ENCODE measurements at regions not wholly inside any gene's neighbourhood (a gene's known extent, or its start where the extent isn't known, plus 50 kb on each side); places are given as distances from the start of the nearest gene placed in this dataset.

DNA sequence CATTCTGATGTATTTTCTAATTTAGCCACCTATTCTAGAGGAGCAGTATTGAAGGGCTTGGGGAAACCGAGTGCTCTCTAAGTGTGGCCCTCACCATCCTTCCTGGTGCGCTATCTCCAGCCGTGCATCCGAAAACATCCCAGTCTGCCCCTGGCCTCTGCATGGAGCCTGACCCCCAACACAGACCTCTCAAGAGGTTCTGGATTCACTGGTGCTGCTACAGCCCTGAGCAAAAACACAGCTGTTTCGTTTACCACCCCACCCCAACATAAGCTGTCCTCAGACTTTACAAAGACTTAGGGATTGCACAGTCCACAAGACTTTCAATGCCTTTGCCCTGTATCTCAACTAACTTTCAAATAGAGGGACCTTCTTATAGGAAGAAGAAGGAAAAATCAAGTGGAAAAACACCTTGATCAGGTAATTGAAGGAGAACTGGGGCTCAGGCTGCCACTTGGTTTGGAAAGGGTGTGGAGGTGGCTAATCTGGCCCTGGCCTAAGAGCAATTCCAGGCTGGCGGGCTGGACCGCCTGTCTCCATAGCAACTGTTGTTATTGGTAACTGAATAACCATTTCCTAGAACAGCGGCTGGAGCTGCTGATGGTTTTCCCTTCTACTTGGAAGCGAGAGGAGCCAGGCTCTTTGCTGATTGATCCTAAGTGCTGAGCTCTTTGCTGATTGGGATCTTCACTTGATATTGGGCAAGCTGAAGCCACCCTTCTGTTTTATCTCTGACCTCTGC lies 90.2 kb upstream of the TOX2 start:
- TF ChIP-seq, protein P1, sequence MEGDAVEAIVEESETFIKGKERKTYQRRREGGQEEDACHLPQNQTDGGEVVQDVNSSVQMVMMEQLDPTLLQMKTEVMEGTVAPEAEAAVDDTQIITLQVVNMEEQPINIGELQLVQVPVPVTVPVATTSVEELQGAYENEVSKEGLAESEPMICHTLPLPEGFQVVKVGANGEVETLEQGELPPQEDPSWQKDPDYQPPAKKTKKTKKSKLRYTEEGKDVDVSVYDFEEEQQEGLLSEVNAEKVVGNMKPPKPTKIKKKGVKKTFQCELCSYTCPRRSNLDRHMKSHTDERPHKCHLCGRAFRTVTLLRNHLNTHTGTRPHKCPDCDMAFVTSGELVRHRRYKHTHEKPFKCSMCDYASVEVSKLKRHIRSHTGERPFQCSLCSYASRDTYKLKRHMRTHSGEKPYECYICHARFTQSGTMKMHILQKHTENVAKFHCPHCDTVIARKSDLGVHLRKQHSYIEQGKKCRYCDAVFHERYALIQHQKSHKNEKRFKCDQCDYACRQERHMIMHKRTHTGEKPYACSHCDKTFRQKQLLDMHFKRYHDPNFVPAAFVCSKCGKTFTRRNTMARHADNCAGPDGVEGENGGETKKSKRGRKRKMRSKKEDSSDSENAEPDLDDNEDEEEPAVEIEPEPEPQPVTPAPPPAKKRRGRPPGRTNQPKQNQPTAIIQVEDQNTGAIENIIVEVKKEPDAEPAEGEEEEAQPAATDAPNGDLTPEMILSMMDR (IDR thresholded peaks at IDR 0.05; ENCODE audit: low read depth, low read length) = no peak
- TF ChIP-seq EZH2phosphoT487 (IDR thresholded peaks at IDR 0.05; ENCODE audit: low read depth) = no peak
- Histone ChIP-seq H3K9me3 (ENCODE audit: insufficient read depth, low read length) (peaks cover 8% of the 10 kb centered on the region; the same call in 1 of the 2 replicates), H3K79me2 (ENCODE audit: low read length) (no peaks in the 10 kb centered on the region), H3K4me1 (ENCODE audit: low read length) (peaks cover 48% of the 10 kb centered on the region), H4K20me1 (ENCODE audit: insufficient read depth, low read length) (no peaks in the 10 kb centered on the region), H3K36me3 (replicated peaks; ENCODE audit: low read depth, low read length) (peaks cover 10% of the 10 kb centered on the region), H3K27me3 (ENCODE audit: low read depth, low read length) (no peaks in the 10 kb centered on the region), H3K4me2 (ENCODE audit: low read length) (peak overlapping the region; percentile 61), H3K4me3 (ENCODE audit: low read length) (no peak overlapping the region), H3K9ac (ENCODE audit: low read length) (peak overlapping the region; percentile 41), H3K27ac (ENCODE audit: low read length) (peak overlapping the region; percentile 55), H2AFZ (ENCODE audit: low read depth, low read length) (peak overlapping the region; percentile 55; the same call in 1 of the 2 replicates)

DNA sequence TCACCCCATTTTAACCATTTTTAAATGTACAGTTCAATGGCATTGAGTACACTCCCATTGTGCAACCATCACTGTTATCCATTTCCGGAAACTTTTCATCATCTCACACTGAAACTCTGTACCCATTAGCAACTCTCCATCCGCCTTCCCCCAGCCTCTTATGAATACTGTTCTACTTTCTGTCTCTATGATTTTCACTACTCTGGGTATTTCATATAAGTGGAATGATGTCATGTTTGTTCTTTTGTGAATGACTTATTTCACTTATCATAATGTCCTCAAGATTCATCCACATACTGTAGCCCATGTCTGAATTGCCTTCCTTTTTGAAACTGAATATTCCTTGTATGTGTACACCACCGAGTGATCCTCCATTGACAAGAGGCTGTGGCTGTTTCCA lies 92.9 kb upstream of the TOX2 start:
- TF ChIP-seq EZH2phosphoT487 (IDR thresholded peaks at IDR 0.05; ENCODE audit: low read depth) = no peak
- TF ChIP-seq, protein P1 (IDR thresholded peaks at IDR 0.05; ENCODE audit: low read depth, low read length) = no peak
- peaks cover 7% of the 10 kb centered on the region for H3K36me3 ChIP-seq (replicated peaks; ENCODE audit: low read depth, low read length)
- H3K27ac ChIP-seq (ENCODE audit: low read length) = peak overlapping the region; percentile 64
- peaks cover 7% of the 10 kb centered on the region; the same call in 1 of the 2 replicates for H3K9me3 ChIP-seq (ENCODE audit: insufficient read depth, low read length)
- peak overlapping the region; percentile 99 for H2AFZ ChIP-seq (ENCODE audit: low read depth, low read length)
- H4K20me1 ChIP-seq (ENCODE audit: insufficient read depth, low read length) = no peaks in the 10 kb centered on the region
- H3K4me3 ChIP-seq (ENCODE audit: low read length) = peak overlapping the region; percentile 62
- H3K4me1 ChIP-seq (ENCODE audit: low read length) = peaks cover 48% of the 10 kb centered on the region
- no peaks in the 10 kb centered on the region for H3K27me3 ChIP-seq (ENCODE audit: low read depth, low read length)
- no peaks in the 10 kb centered on the region for H3K79me2 ChIP-seq (ENCODE audit: low read length)
- peak overlapping the region; percentile 62 for H3K9ac ChIP-seq (ENCODE audit: low read length)
- H3K4me2 ChIP-seq (ENCODE audit: low read length) = peak overlapping the region; percentile 84

DNA sequence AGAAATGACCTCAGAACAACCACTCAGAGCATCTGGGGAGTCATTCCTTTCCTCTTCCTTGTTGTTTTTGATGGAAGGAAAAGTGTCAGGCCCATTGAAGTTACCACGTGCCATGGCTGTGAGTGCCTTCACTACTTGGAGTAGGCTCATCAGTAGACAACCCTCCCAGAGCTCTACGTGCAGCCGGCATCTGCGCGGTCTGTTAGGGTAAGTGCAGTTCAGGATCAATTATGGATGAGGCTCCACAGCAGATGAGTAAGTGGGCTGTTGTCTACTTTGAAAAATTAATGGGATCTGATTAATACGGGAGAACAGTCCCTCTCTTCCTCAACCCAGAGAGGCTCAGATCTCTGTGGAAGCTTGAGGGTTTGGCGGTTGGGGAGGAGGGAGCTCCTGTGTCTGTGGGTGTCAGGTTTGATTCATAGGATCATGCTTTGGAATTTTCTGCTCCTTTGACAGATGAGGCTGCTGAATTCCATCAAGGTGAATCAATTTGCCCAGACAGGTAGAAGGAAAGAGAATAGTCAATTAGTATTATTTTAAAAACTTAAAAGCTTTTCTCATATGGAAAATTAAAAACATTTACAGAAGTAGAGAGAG lies 93.8 kb upstream of the TOX2 start:
- H3K36me3 ChIP-seq (replicated peaks; ENCODE audit: low read depth, low read length) = no peaks in the 10 kb centered on the region
- H3K27me3 ChIP-seq (ENCODE audit: low read depth, low read length) = no peaks in the 10 kb centered on the region
- H4K20me1 ChIP-seq (ENCODE audit: insufficient read depth, low read length) = no peaks in the 10 kb centered on the region
- peaks cover 38% of the 10 kb centered on the region for H3K4me1 ChIP-seq (ENCODE audit: low read length)
- no peak overlapping the region for H3K27ac ChIP-seq (ENCODE audit: low read length)
- no peaks in the 10 kb centered on the region for H3K9me3 ChIP-seq (ENCODE audit: insufficient read depth, low read length)
- H3K9ac ChIP-seq (ENCODE audit: low read length) = no peak overlapping the region
- TF ChIP-seq, protein P1 (IDR thresholded peaks at IDR 0.05; ENCODE audit: low read depth, low read length) = no peak
- no peak for TF ChIP-seq EZH2phosphoT487 (IDR thresholded peaks at IDR 0.05; ENCODE audit: low read depth)
- H3K79me2 ChIP-seq (ENCODE audit: low read length) = no peaks in the 10 kb centered on the region
- no peak overlapping the region for H3K4me3 ChIP-seq (ENCODE audit: low read length)
- H2AFZ ChIP-seq (ENCODE audit: low read depth, low read length) = no peak overlapping the region
- H3K4me2 ChIP-seq (ENCODE audit: low read length) = no peak overlapping the region

DNA sequence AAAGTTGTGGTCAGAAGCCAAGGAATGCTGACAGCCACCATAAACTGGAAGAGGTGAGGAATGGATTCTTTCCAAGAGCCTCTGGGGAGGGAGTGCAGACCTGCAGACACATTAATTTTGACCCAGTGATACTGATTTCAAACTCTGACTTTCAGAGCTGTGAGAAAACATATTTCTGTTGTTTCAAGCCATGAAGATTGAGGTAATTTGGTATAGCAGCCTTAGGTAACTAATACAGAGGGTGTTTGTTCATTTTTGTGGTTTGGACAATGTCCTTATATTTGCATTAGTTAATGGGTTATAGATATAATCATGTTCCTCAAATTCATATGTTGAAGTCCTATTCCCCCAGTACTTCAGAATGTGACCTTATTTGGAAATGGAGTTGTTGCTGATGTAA lies 85.4 kb upstream of the GTSF1L start:
- Histone ChIP-seq H4K20me1 (ENCODE audit: insufficient read depth, low read length) (no peaks in the 10 kb centered on the region), H3K79me2 (ENCODE audit: low read length) (no peaks in the 10 kb centered on the region)
- TF ChIP-seq, protein P1 (IDR thresholded peaks at IDR 0.05; ENCODE audit: low read depth, low read length) = no peak
- no peak for TF ChIP-seq EZH2phosphoT487 (IDR thresholded peaks at IDR 0.05; ENCODE audit: low read depth)

More for the DNA sequence above, 85.4 kb upstream of the GTSF1L start:
- Histone ChIP-seq H3K27me3 (ENCODE audit: low read depth, low read length) (no peaks in the 10 kb centered on the region; the same call in 1 of the 2 replicates), H3K4me3 (ENCODE audit: low read length) (no peak overlapping the region), H3K9me3 (ENCODE audit: insufficient read depth, low read length) (peaks cover 40% of the 10 kb centered on the region), H3K4me2 (ENCODE audit: low read length) (no peak overlapping the region), H3K27ac (ENCODE audit: low read length) (no peak overlapping the region), H3K4me1 (ENCODE audit: low read length) (peaks cover 5% of the 10 kb centered on the region; the same call in 1 of the 2 replicates), H2AFZ (ENCODE audit: low read depth, low read length) (no peak overlapping the region), H3K36me3 (replicated peaks; ENCODE audit: low read depth, low read length) (peaks cover 14% of the 10 kb centered on the region), H3K9ac (ENCODE audit: low read length) (no peak overlapping the region)

All from OCI-LY3 (cell line).